Daoy (cell line): ENCODE measurements at regions not wholly inside any gene's neighbourhood (a gene's known extent, or its start where the extent isn't known, plus 50 kb on each side); places are given as distances from the start of the nearest gene placed in this dataset.

ENCODE experiments used
- DNase-seq: peaks from one replicate; pipeline ENCODE4 v3.0.0-alpha.2; 2015; ENCODE audit warnings: low read depth

DNA sequence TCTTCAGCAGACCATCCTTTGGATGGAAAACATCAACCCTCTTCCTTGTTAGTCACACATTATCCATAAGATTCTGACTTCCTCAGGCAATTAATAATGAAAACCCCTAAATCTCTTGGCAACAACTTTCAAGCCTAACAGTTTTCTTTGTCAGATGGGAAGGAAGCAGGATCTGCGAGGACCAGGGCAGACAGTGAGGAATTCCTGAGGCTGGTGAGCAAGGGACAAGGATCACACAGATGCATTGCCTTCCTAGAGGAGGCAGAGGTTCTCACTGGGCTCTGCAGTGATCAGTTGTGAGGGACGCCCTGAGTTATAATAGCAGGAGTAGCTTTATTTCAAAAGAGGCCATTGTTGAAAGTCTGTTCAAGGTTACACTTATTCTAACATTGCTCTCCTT, 195.4 kb downstream of the SLIT2 start:
- DNase-seq: no peak

DNA sequence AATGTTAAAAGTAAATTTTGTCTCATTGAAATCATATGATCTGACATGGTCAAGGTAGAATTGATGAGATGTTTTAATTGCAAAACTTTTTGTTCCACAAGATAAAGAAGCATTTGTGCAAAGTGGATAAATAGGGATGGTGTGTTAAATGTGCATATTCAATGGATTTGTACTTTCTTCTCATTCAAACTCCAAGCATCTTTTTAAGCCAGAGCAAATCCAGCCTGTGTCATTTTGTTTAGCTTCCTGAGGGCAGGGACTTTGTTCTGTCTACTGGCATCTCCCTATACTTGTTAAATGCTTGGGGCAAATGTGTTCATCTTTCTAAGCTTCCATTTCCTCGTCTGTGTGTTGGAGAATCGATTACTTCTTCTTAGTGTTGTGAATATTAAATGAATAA, 200.3 kb downstream of the SLIT2 start:
- DNase-seq: no peak

GRCh38 chr4:20454515-20454914, 202.8 kb downstream of the SLIT2 start:
- DNase-seq: no peak

- no peak for DNase-seq
Observed at GRCh38 chr4:20456407-20456806, 204.7 kb downstream of the SLIT2 start.

DNA sequence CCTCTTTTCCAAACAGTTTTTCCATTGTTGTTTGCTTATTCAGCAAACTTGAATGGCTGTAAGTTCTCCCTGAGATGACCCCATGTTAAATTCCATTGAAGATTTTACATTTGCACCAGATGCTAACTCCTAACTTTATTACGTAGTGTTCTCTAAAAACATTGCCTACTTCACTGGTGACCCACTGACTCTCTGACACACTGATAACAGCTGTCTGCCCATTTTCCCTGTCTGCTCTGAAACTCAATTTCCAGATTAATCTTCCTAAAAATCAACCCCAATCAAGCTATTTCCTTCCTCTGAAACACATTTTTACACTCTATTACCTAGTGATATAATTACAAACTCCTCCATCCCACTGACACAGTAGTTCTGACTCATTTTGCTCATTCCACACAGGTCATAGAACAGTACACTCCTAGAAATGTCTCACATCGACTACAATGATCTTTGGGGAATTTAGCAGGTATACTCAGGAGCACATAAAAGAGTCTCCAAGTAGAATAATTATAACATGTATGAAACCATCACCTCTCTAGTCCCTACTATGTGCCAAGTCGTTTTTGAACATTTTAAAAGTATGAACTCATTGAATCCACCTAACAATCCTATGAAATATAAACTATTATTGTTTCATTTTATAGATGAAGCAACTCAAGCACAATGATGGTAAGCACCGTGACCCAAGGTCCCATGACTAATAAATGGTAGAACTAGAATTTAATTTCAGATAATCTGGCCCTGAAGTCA, 210.9 kb downstream of the SLIT2 start:
- no peak for DNase-seq

GRCh38 chr4:20463176-20463430, 211.4 kb downstream of the SLIT2 start:
- no peak for DNase-seq

DNA sequence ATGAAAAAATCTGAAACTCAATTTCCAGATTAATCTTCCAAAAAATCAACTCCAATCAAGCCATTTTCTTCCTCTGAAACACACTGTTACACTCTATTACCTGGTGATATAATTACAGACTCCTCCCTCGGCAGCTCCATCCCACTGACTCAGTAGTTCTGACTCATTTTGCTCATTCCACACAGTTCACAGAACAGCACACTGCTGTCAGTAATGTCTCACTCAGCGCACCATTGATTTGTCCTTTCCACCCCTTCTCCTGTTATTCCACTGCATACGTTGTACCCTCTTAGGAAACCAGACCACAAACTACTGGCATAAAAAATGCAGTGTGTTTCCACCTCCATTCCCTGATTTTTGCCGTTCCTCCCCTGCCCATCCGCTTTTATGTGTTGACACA, 212.7 kb downstream of the SLIT2 start:
- peak; percentile 68 for DNase-seq

- DNase-seq: no peak
Observed at GRCh38 chr4:20474119-20474518, 222.4 kb downstream of the SLIT2 start.

DNA sequence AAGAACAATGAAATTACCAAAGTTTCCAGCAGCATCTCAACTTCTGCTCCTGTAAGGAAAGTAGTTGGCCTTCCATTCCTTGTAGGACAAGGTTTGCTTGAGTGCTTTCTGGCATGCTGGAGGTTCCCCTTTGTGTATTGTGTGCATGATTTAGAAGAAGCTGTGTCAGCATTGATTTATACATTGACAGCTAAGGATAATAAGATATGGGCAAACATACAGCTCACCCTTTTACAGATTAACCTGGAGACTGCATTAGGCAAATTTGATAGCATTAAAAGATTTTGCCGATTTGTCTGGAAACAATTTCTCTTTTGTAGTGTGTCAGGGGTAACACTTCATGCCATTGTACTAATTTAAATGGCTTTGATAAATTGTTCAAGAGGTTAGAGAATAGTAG, 221.8 kb upstream of the PACRGL start:
- DNase-seq: no peak

DNA sequence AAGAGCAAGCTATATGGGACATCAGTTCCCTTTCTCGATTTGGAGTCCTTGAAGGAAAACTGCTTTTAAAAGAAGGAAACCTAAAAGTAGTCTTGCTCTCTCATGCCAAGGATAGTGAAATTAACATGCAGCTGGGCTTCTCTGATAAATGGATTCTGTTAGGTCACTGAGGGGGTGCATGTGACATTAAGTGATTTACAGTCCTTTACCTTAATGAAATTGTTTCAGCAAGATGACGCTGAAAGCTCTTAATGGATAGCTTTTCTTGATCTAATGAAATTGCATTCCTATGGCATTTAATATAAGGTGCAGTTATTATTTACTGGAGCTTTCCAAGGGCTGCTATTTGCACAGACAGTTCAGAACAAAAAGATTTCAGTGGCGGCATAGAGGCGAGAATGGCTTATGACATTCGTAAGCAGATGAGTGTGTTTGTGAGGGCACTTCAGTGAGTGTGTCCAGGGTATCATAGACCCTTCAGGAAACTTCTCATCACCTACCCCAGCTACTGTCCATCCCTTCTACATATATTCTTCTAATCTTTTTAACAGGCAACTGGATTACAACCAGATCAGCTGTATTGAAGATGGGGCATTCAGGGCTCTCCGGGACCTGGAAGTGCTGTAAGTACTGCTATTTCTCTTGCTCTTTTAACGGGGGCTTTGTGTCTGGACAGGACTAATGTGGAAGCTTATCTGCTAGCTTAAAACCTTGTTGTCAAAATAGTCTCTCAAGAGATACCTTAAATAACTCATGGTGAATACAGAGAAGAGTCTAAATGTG, 219.9 kb upstream of the PACRGL start:
- no peak for DNase-seq

GRCh38 chr4:20483416-20483815, 216.8 kb upstream of the PACRGL start:
- DNase-seq: no peak

- no peak for DNase-seq
Observed at GRCh38 chr4:20486433-20486832, 213.8 kb upstream of the PACRGL start.

GRCh38 chr4:20487446-20487845, 212.8 kb upstream of the PACRGL start:
- no peak for DNase-seq

DNA sequence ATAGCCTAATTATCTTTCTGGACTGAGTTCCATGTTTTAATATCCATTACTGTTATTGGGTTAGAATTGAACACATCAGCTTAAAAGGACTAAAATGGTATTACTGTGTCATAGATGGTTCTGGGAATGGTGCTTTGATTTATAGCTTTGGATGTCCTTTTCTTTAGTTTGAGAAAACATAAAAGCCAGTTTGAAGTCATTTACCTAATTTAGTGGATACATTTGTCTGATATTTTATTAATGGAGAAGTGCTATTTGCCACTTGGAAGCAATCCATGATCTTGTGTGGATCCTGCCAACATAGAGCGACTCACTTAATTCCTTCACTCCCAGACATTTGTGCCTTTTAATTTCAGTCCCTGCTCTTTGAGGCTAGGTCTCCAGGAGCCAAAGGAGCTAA, 212.4 kb upstream of the PACRGL start:
- no peak for DNase-seq

DNA sequence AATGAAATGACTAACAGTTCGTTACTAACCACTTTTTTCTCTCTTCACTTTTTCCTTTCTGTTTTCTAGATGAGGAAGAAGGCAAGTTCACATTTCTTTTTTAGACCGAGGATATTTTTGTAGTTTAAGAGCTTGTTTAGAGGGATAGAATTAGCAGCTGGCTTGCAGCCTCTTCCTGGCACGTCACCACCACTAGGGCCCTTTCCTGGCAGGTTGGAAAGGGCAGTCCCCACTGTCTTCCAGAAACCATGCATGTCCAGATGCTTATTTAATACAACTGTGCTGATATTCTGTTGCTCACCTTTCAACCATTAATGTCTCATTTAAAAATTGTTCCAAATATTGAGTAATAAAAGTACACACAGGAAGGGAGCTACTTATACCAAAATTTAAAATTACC, 209.5 kb upstream of the PACRGL start:
- DNase-seq: no peak

GRCh38 chr4:20493761-20494353, 206.4 kb upstream of the PACRGL start:
- DNase-seq: no peak

DNA sequence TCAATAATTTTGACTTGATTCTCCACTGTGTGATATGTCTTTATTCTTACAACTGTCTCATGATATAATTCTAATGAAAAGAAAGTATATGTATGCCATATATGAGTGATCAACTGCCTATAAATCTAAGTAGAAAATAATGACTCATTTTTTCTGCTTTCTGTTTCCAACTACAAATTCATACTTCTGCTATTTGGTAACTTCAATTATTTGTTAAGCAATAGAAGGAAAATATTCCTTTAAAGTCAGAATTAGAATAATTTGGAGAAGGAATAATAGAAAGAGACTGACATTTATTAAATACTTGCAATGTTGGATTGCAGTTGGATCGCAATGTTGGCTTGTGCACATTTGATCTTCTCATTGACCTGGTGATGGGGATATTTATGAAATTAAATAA, 204.2 kb upstream of the PACRGL start:
- no peak for DNase-seq

- DNase-seq: no peak
Observed at GRCh38 chr4:20504146-20504545, 196.1 kb upstream of the PACRGL start.

DNA sequence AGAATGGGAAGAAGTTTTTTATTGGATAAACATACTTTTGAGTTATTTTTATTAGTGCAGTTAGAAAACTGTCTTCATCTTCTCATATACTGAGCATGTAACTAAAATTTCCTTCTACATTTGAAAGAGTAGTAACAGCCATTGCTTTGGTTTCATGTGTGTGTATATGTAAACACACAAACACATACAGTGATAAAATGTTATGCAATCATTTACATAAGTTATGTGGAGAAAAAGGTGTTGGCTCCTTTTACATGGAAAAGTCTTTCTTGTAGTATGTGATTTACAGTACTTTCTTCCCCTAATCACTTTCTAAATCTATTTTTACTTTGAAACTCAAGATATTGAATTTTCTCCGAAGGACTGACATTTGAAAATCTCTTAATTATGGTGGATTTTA, 194.3 kb upstream of the PACRGL start:
- DNase-seq: no peak

- DNase-seq: peak; percentile 13
Observed at GRCh38 chr4:20506827-20507226, 193.4 kb upstream of the PACRGL start.

DNA sequence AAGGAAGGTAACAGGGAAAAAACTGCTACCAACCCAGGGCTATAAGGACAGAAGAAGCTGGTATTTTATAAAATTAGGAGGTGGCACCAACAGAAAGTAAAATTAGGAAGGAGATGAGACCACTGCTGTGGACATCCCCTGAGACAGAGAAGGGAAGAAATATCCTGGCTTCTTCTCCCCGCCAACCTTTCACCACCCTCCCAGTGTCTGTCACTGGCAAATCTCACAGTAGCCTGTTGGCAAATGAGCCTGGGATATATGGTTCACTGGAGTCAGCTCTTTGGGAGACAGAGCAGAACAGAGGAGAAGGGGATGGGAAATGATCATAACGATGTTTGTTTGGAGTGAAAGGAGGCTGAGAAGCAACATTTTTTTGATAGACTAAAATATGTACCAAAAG, 190.9 kb upstream of the PACRGL start:
- no peak for DNase-seq

DNA sequence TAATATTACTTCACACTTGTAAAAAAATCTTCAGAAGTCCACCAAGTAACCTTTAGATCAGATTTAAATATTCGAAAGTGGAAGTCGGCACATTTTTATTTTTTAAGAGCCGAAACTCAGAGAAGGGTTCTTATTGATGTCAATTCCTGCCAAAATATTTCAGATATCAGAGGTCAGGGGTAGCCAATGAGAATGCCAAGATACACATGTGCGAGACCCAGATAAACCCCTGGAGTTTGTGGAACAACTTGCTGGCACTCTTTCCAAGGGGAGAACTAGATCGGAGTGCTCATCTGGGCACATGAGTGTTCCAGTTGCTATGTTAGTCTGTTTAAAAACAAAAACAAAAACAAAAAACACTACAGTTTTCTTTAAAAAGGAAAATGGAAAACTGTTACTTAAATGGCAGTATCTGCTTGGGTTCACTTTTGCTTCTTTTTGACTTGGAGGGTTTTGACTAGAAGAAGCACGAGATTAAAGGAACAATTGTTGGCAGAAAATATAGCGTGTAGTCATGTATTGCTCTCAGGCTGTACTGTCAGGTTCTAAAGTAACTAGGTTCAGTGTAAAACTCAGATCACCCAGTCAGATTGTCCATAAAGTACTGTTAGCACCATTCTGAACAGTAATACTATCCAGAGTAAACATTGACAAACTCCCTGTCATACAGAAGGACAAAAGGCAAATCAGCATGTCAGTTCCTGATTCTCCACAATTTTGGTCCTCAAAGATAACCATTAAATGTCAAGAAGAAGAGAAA, 188.0 kb upstream of the PACRGL start:
- DNase-seq: no peak

- DNase-seq: no peak
Observed at GRCh38 chr4:20512985-20513384, 187.3 kb upstream of the PACRGL start.
